ENCODE measurements at regions not wholly inside any gene's neighbourhood (a gene's known extent, or its start where the extent isn't known, plus 50 kb on each side); places are given as distances from the start of the nearest gene placed in this dataset.
"Not testable (repeated sequence)": the region's sequence is repeated elsewhere in the genome, so short reads cannot be mapped to it uniquely, and the experiment has no call there.

DNA sequence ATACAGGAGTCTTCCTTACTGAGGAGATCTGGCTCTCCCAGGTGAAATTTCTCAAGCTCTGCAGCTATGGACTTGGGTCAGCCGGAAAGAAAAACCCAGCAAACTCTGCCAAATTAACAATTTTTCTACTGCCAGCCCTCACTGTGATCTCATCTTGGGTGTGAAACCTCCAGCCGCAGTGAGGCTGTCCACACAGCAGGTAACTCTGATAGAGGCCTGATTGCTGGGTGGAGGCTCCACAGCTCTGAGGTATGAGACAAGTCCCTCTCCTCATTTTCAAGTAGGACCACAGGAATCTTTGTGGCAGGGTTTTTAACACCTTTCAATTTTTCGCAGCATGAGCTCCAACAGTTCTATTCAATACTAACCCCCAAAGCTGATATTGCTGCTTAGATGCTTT, 430.6 kb upstream of the RAB6C start:
- DNase-seq, result no peak
- Mint-ChIP-seq H3K36me3 (ENCODE audit: low read depth) (no peaks in the 10 kb centered on the region), H3K4me3 (no peak overlapping the region), H3K9me3 (no peaks in the 10 kb centered on the region), H3K27me3 (no peaks in the 10 kb centered on the region), H3K4me1 (no peaks in the 10 kb centered on the region), H3K27ac (no peak overlapping the region)
- ChIA-PET CTCF (interaction anchor here (0.6 kb wide), 1 partner anchor 9 kb away, joined by 3 read pairs; no protein-coding TSS in a partner anchor), POLR2A (no interaction called here)

DNA sequence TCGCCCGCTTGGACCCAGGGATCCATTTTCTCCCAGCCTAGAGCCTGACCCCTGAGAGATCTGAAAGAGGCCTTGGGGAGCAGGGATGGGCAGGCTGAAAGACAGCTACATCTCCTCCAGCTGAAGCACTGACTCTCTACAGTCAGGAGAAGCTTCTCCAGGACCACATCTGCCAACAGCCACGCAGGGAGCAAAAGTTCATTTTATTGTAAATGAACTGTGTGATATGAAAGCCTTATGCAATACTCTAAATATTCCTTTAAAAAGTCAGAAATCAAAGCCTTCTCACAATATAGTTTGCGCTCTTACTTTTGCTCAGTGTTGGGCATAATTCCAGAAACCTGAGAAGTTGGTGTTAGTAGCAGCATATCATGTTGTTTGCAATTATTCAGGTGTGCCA, 428.9 kb upstream of the RAB6C start:
- no peaks in the 10 kb centered on the region for H3K9me3 Mint-ChIP-seq
- H3K4me3 Mint-ChIP-seq, result no peak overlapping the region
- no peaks in the 10 kb centered on the region for H3K27me3 Mint-ChIP-seq
- ChIA-PET POLR2A (no interaction called here), CTCF (no interaction called here)
- H3K27ac Mint-ChIP-seq, result no peak overlapping the region
- H3K36me3 Mint-ChIP-seq (ENCODE audit: low read depth), result no peaks in the 10 kb centered on the region
- DNase-seq, result no peak
- H3K4me1 Mint-ChIP-seq, result no peaks in the 10 kb centered on the region

DNA sequence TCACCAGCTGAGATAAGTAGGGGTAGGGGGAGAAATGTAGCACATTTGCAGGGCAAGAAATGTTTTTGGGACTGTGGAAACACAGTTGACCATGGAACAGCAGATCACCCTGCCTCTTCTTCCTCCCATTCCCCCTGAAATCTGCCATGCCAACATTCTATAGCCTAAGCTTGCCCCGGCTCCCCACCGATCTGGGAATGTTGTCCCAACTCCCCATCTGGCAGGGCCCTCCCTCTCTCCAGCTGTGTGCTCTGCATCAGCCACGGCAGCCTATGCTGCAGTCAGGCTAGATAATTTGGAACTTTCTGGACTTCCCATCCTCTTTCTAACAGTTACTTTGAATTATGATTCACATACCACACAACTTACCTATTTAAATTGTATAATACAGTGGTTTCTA, 425.1 kb upstream of the RAB6C start:
- H3K4me3 Mint-ChIP-seq, result no peak overlapping the region
- H3K36me3 Mint-ChIP-seq (ENCODE audit: low read depth), result no peaks in the 10 kb centered on the region
- no peaks in the 10 kb centered on the region for H3K4me1 Mint-ChIP-seq
- no peak for DNase-seq
- ChIA-PET CTCF (no interaction called here), POLR2A (no interaction called here)
- H3K9me3 Mint-ChIP-seq, result no peaks in the 10 kb centered on the region
- H3K27ac Mint-ChIP-seq, result no peak overlapping the region
- no peaks in the 10 kb centered on the region for H3K27me3 Mint-ChIP-seq

DNA sequence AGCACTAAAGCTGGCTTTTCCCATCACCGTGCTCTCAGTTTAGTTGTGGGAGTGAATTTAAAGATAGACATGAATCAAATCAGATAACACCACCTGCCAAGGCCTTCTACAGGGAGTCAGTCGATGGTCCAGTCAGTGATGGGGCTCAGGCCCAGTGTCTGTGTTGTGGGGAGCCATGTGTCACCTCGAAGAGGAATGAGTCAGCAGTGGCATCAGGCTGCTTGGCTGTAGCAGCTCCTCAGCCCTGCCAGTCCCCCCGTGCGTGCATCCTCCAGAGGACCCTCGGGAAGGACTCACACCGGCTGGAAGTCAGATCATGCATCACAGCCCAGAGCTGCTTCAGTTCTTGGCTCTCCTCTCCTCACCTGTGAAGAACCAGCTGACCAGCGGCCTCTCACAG, 420.4 kb upstream of the RAB6C start:
- CTCF ChIA-PET, result no interaction called here
- no peaks in the 10 kb centered on the region for H3K36me3 Mint-ChIP-seq (ENCODE audit: low read depth)
- POLR2A ChIA-PET, result no interaction called here

DNA sequence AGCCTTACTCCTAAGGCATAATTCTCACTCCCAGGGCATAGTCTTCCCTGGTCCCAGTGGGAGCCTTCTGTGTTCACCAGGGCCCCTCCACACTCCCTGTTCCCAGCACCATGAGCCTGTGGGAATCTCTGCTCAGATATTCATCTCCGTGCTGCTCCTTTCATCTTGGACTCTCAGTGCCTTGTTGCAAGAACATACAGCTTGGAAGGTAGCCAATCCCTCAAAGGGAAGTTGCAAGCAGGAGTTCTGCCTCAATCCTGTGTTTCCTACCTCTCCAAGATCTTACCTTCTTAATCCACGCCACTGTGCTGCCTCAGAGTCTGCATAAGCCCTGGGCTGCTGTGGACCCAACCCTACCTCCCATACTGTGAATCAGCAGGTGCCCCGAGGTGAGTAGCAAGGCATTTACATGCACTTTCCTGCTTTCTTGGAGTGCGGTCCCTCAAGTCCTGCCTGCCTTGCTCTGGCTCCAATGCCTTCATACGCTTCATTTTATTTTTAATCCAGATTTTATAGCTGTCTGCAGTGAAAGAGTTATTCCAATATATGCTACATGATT, 413.8 kb upstream of the RAB6C start:
- no peak overlapping the region for H3K27ac Mint-ChIP-seq
- H3K27me3 Mint-ChIP-seq, result no peaks in the 10 kb centered on the region
- ChIA-PET POLR2A (no interaction called here), CTCF (interaction anchor here (0.6 kb wide), 1 partner anchor 23 kb away, joined by 4 read pairs; no protein-coding TSS in a partner anchor)
- peaks cover 8% of the 10 kb centered on the region for H3K9me3 Mint-ChIP-seq
- no peaks in the 10 kb centered on the region for H3K4me1 Mint-ChIP-seq
- no peaks in the 10 kb centered on the region for H3K36me3 Mint-ChIP-seq (ENCODE audit: low read depth)
- no peak overlapping the region for H3K4me3 Mint-ChIP-seq
- DNase-seq, result no peak

More for the DNA sequence above, 420.4 kb upstream of the RAB6C start:
- no peak for DNase-seq
- Mint-ChIP-seq H3K4me1 (no peaks in the 10 kb centered on the region), H3K4me3 (no peak overlapping the region), H3K27ac (no peak overlapping the region), H3K27me3 (no peaks in the 10 kb centered on the region), H3K9me3 (no peaks in the 10 kb centered on the region)

DNA sequence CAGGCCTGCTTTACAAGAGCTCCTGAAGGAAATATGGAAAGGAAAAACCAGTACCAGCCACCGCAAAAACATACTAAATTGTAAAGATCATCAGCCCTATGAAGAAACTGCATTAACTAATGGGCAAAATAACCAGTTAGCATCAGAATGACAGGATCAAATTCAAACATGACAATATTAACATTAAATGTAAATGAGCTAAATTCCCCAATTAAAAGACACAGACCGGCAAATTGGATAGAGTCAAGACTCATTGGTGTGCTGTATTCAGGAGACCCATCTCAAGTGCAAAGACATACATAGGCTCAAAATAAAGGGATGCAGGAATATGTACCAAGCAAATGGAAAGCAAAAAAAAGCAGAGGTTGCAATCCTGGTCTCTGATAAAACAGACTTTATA, 408.7 kb upstream of the RAB6C start:
- H3K9me3 Mint-ChIP-seq, result peaks cover 16% of the 10 kb centered on the region
- H3K4me1 Mint-ChIP-seq; H3K36me3 Mint-ChIP-seq (ENCODE audit: low read depth); H3K27ac Mint-ChIP-seq; H3K4me3 Mint-ChIP-seq; POLR2A ChIA-PET; H3K27me3 Mint-ChIP-seq; CTCF ChIA-PET; DNase-seq: not testable (repeated sequence)

DNA sequence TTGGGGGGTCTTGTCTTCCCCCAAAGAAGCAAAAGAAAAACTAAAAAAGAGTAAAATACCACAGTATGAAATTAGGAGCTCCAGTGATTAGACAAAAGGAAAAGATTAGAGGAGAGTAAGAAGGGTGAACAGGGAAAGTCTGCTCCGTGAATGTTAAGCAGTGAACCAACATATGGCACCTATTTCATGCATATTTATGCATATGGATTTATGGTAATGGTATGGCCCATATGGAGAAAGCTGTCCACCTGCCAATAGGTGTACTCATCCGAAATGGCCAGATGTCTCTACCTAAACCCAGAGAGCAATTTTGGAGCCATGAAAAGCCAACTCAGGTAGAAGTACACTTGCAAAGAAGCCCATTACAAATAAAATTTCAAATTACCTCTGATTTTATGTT, 404.0 kb upstream of the RAB6C start:
- Mint-ChIP-seq H3K36me3 (ENCODE audit: low read depth) (no peaks in the 10 kb centered on the region), H3K9me3 (peaks cover 9% of the 10 kb centered on the region), H3K27ac (no peak overlapping the region), H3K27me3 (no peaks in the 10 kb centered on the region), H3K4me3 (no peak overlapping the region), H3K4me1 (no peaks in the 10 kb centered on the region)
- ChIA-PET POLR2A (no interaction called here), CTCF (no interaction called here)
- no peak for DNase-seq

DNA sequence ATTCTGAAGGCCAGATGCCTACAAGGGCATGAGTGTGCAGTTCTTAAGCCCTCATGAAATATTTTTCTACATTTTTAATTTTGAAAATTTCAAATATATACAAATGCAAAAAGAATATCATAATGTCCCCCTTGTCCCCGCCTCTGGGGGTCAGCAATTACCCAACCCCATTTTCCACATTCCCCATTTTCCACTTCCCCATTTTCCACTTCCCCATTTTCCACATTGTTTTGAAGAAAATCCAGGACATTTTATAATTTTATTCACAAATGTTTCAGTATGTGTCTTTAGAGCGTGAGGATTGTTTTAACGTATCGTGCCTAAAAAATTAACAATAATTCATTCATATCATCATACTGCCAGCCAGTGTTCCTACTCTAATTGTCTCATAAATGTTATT, 403.6 kb upstream of the RAB6C start:
- no peak overlapping the region for H3K4me3 Mint-ChIP-seq
- POLR2A ChIA-PET, result no interaction called here
- H3K36me3 Mint-ChIP-seq (ENCODE audit: low read depth), result no peaks in the 10 kb centered on the region
- no peak overlapping the region for H3K27ac Mint-ChIP-seq
- DNase-seq, result no peak
- H3K27me3 Mint-ChIP-seq, result no peaks in the 10 kb centered on the region
- CTCF ChIA-PET, result no interaction called here
- H3K9me3 Mint-ChIP-seq, result peaks cover 6% of the 10 kb centered on the region
- no peaks in the 10 kb centered on the region for H3K4me1 Mint-ChIP-seq

DNA sequence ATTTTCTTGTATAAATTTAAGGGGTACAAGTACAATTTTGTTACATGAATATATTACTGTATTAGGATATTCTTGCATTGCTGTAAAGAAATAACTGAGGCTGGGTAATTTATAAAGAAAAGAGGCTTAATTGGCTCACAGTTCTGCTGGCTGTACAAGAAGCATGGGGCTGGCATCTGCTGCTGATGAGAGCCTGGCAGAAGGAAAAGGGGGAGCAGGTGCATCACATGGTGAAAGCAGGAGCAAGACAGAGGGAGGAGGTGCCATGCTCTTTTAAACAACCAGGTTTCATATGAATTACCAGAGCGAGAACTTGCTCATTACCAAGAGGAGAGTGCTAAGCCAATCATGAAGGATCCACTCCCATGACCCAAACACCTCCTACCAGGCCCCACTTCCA, 399.5 kb upstream of the RAB6C start:
- no peak for DNase-seq
- POLR2A ChIA-PET, result no interaction called here
- Mint-ChIP-seq H3K27me3 (no peaks in the 10 kb centered on the region), H3K9me3 (peaks cover 3% of the 10 kb centered on the region), H3K27ac (no peak overlapping the region), H3K4me1 (no peaks in the 10 kb centered on the region), H3K4me3 (no peak overlapping the region), H3K36me3 (ENCODE audit: low read depth) (no peaks in the 10 kb centered on the region)
- CTCF ChIA-PET, result no interaction called here

DNA sequence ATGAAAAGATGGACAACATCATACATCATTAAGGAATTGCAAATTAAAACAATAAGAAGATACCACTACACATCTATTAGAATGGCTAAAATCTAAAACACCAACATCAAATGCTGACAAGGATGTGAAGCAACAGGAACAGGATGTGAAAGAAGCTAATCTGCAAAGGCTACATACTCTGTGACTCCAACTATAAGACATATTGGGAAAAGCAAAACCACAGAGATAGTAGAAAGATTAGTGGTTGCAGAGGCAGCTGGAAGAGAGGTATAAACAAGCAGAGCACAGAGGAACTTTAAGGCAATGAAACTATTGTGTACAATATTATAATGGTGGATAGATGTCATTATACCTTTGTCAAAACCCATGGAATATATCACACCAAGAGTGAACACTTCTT, 393.7 kb upstream of the RAB6C start:
- CTCF ChIA-PET, result no interaction called here

DNA sequence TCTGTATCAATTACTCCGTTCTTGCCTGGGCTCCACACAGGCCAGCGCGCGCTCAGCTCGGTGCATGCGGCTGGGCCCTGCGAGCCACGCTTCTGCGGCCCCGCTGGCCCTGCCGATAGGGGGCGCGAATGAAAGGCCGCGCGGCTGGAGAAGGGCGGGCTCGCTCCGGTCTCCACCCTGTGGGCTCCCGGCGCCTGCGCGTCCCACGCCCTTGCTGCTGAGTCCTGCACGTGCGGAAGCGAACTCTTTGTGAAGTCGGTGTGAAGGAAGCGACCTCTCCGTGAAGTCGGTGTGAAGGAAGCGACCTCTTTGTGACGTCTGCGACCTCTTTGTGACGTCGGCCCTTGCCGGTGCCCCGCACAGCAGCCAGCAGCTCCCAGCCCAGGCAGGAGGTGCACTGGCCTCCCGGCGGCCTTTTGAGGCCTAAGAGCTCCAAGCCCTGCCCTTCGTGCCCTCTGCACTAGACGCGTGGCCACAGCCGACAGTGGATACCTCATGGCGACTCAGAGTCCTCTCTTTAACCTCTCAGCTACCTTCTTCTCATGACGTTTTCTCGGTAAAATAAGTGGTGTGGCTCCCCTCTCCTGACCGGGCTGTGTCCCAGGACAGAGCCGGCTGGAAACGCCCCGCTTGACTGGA, 391.9 kb upstream of the RAB6C start:
- H3K4me3 Mint-ChIP-seq, result no peak overlapping the region
- no peak for DNase-seq
- POLR2A ChIA-PET, result no interaction called here
- no peak overlapping the region for H3K27ac Mint-ChIP-seq
- H3K36me3 Mint-ChIP-seq (ENCODE audit: low read depth), result no peaks in the 10 kb centered on the region
- no peaks in the 10 kb centered on the region for H3K27me3 Mint-ChIP-seq
- no peaks in the 10 kb centered on the region for H3K4me1 Mint-ChIP-seq
- no peaks in the 10 kb centered on the region for H3K9me3 Mint-ChIP-seq
- CTCF ChIA-PET, result no interaction called here

More for the DNA sequence above, 393.7 kb upstream of the RAB6C start:
- Mint-ChIP-seq H3K9me3 (peaks cover 3% of the 10 kb centered on the region), H3K27ac (no peak overlapping the region), H3K36me3 (ENCODE audit: low read depth) (no peaks in the 10 kb centered on the region), H3K27me3 (no peaks in the 10 kb centered on the region), H3K4me1 (no peaks in the 10 kb centered on the region), H3K4me3 (no peak overlapping the region)
- DNase-seq, result no peak
- POLR2A ChIA-PET, result no interaction called here

DNA sequence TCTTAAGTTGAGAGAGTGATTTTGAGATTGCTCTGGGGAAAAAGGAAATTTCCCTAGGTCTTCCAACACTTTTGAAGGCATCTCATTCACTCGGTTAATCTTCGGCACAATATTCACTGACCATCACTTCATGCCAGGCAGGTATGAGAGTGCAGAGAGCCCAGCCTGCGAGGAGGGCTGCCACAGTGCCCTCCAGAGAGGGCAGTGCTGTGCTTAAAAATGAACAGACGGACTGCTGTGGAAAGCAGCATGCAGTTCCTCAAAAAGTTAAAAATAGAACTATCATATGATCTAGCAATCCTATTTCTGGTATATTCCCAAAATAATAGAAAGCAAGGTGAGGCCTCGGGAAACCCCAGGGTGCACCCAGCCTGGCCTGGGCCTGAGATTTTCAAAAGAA, 374.9 kb upstream of the RAB6C start:
- no peaks in the 10 kb centered on the region for H3K27me3 Mint-ChIP-seq
- no peaks in the 10 kb centered on the region for H3K4me1 Mint-ChIP-seq
- H3K36me3 Mint-ChIP-seq (ENCODE audit: low read depth), result no peaks in the 10 kb centered on the region
- no peak for DNase-seq
- ChIA-PET POLR2A (no interaction called here), CTCF (no interaction called here)
- peaks cover 2% of the 10 kb centered on the region for H3K9me3 Mint-ChIP-seq
- no peak overlapping the region for H3K4me3 Mint-ChIP-seq
- no peak overlapping the region for H3K27ac Mint-ChIP-seq

DNA sequence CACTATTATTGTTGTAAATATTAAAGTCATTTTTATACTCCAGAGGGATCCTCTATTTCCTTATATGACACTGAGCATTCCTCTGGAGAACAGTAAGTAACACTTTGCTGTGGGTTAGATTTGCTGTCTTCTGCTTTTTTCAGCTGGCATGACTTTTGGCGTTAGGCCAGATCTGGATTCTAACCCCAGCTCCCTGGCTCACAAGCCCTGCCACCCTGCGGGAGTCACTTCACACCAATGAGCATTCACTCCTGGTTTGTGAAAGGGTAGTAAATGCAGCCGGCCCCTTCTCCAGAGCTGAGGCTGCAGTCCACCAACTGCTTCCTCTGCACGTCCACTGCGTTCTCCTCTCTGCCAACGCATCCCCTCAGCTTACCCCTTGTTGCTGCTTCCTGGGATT, 373.8 kb upstream of the RAB6C start:
- no peak overlapping the region for H3K4me3 Mint-ChIP-seq
- ChIA-PET POLR2A (no interaction called here), CTCF (no interaction called here)
- H3K9me3 Mint-ChIP-seq, result no peaks in the 10 kb centered on the region
- H3K36me3 Mint-ChIP-seq (ENCODE audit: low read depth), result no peaks in the 10 kb centered on the region
- DNase-seq, result no peak
- H3K27me3 Mint-ChIP-seq, result no peaks in the 10 kb centered on the region
- H3K27ac Mint-ChIP-seq, result no peak overlapping the region
- H3K4me1 Mint-ChIP-seq, result no peaks in the 10 kb centered on the region

DNA sequence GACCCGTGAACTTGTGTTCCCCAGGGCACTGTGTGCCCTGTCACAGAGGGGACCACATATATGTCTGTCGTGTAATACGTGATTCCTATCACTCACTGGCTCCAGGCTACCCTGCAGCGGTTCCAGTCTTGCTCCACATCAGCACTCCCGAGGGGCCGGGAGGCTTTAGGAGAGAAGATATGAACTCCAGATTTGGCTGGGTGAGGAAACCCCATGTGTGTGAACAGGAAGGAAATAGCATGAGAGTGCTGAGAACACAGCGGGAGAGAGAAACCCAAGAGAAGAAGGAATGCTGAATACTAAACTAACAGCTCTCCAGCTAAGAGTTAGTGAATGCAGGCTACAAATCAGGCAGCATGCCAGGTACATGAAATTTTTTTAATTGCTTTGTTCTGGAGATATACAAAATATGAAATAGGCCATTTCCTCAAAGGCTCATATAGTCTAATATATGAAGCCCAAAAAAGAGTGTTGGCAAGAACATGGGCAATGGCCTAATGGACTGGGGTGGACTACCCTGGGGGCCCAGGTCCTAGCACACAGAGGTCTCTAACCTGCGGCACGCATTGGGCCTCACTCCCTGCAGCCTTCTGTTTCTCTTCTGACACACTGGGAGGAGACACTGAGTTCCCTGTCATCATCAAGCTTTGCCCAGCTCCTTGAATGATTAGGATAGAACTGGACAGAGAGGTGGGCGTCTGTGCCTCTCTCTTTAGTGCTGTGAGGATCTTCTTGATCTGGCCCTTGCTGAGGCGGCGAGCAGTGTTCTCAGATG, 372.8 kb upstream of the RAB6C start:
- POLR2A ChIA-PET, result no interaction called here
- Mint-ChIP-seq H3K36me3 (ENCODE audit: low read depth) (no peaks in the 10 kb centered on the region), H3K4me1 (no peaks in the 10 kb centered on the region), H3K27me3 (no peaks in the 10 kb centered on the region), H3K27ac (no peak overlapping the region), H3K9me3 (no peaks in the 10 kb centered on the region), H3K4me3 (no peak overlapping the region)
- no peak for DNase-seq
- CTCF ChIA-PET, result no interaction called here
